ENCODE measurements at regions not wholly inside any gene's neighbourhood (a gene's known extent, or its start where the extent isn't known, plus 50 kb on each side); places are given as distances from the start of the nearest gene placed in this dataset.

DNA sequence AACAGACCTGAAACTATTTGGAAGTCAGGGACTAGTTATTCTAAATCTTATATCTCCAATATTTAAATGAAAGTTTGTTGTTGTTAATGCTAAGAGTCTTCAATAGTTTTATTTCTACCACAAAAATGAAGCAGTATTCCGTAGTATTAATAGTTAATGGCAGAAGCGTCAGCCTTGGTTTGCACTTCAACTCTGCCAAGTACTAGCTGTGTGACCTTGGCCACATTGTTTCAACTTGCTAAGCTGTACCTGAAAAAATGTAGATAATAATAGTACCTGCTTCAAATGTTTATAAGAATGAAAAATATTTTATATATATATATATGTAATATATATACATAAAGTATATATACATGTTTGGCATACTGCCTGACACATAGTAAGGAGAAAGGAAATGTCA, 354.6 kb upstream of the SATB1 start:
- H3K36me3 ChIP-seq: no peaks in the 10 kb centered on the region
- H3K4me1 ChIP-seq: no peaks in the 10 kb centered on the region
- intact Hi-C loops (cut with DNase I): no loop called here
- no peaks in the 10 kb centered on the region for H3K9me3 ChIP-seq
- TF ChIP-seq, protein P1, sequence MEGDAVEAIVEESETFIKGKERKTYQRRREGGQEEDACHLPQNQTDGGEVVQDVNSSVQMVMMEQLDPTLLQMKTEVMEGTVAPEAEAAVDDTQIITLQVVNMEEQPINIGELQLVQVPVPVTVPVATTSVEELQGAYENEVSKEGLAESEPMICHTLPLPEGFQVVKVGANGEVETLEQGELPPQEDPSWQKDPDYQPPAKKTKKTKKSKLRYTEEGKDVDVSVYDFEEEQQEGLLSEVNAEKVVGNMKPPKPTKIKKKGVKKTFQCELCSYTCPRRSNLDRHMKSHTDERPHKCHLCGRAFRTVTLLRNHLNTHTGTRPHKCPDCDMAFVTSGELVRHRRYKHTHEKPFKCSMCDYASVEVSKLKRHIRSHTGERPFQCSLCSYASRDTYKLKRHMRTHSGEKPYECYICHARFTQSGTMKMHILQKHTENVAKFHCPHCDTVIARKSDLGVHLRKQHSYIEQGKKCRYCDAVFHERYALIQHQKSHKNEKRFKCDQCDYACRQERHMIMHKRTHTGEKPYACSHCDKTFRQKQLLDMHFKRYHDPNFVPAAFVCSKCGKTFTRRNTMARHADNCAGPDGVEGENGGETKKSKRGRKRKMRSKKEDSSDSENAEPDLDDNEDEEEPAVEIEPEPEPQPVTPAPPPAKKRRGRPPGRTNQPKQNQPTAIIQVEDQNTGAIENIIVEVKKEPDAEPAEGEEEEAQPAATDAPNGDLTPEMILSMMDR (IDR thresholded peaks at IDR 0.05): no peak
- TF ChIP-seq POLR2AphosphoS5 (IDR thresholded peaks at IDR 0.05; ENCODE audit: insufficient read depth in 1 of 2, low read depth in 1 of 2): no peak
- no peak for TF ChIP-seq POLR2A (IDR thresholded peaks at IDR 0.05)
- no peak overlapping the region for H3K27ac ChIP-seq
- no peaks in the 10 kb centered on the region for H3K27me3 ChIP-seq
- no peak overlapping the region for H3K4me3 ChIP-seq
- DNase-seq (ENCODE audit: extremely low spot score in 2 of 2): no peak

DNA sequence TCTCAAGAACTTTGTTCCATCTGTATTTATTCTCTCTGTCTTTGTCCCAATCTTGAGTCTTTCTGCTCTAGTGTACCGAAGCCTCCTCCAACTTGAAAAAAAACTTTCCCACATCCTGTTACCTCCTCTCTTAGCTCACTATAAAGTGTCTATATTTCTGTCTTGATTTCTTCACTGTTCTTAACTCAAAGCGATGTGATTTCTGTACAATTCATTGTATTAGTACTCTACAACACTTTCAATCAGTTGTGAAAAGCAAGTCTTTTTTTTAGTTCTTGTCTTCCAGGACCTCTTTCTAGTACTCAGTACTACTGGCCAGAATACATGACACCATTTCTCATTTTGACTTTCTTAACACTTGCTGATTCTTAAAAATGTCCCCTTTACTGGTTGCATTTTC, 353.5 kb upstream of the SATB1 start:
- intact Hi-C loops (cut with DNase I): no loop called here
- no peaks in the 10 kb centered on the region for H3K27me3 ChIP-seq
- DNase-seq (ENCODE audit: extremely low spot score in 2 of 2): no peak
- no peaks in the 10 kb centered on the region for H3K36me3 ChIP-seq
- H3K9me3 ChIP-seq: no peaks in the 10 kb centered on the region
- H3K27ac ChIP-seq: no peak overlapping the region
- no peaks in the 10 kb centered on the region for H3K4me1 ChIP-seq
- TF ChIP-seq, protein P1 (IDR thresholded peaks at IDR 0.05): no peak
- TF ChIP-seq POLR2AphosphoS5 (IDR thresholded peaks at IDR 0.05; ENCODE audit: insufficient read depth in 1 of 2, low read depth in 1 of 2) (no peak), POLR2A (IDR thresholded peaks at IDR 0.05) (no peak)
- no peak overlapping the region for H3K4me3 ChIP-seq

DNA sequence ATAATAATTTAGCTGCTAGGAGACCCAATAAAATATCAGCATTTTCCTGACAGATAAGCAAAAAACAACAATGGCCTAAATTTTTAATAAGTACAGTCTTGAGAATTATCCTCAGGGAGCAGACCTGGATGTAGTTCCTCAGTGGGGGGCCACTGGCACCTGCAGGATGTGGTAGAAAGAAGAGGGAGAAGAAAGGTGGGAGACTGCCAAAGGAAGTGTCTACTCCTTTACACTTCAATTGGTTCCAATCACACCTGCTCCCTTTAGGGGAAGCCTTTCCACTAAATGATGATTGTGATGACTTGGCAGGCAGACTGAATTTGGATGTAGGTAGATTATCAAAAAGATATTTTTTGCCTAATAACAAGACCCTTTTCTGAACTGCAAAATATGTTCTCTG, 353.0 kb upstream of the SATB1 start:
- TF ChIP-seq POLR2AphosphoS5 (IDR thresholded peaks at IDR 0.05; ENCODE audit: insufficient read depth in 1 of 2, low read depth in 1 of 2) (no peak), POLR2A (IDR thresholded peaks at IDR 0.05) (no peak)
- TF ChIP-seq, protein P1 (IDR thresholded peaks at IDR 0.05): no peak
- no peak overlapping the region for H3K27ac ChIP-seq
- intact Hi-C loops (cut with DNase I): no loop called here
- no peaks in the 10 kb centered on the region for H3K4me1 ChIP-seq
- H3K27me3 ChIP-seq: no peaks in the 10 kb centered on the region
- no peak overlapping the region for H3K4me3 ChIP-seq
- H3K36me3 ChIP-seq: no peaks in the 10 kb centered on the region
- no peaks in the 10 kb centered on the region for H3K9me3 ChIP-seq
- no peak for DNase-seq (ENCODE audit: extremely low spot score in 2 of 2)

DNA sequence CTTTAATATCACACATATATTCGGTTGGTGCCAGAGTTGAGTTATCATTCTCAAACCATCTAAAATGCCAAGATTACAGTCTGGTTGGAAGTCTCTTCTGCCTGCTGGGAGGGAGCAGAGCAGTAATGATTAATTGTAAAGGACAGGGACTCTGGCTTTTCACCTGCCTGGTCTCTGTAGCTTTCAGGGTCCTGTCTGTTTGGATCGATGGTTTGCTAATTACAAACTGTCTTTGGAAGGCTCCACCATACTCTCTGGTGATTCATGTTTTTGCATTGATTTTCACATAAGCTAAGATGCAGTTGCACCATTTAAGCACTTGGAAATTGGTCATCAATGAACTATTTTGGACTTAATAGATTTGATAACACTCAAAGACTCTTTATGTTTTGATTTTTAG, 350.4 kb upstream of the SATB1 start:
- Histone ChIP-seq H3K4me3 (no peak overlapping the region), H3K9me3 (no peaks in the 10 kb centered on the region), H3K27ac (no peak overlapping the region), H3K36me3 (no peaks in the 10 kb centered on the region), H3K27me3 (no peaks in the 10 kb centered on the region), H3K4me1 (no peaks in the 10 kb centered on the region)
- TF ChIP-seq POLR2A (IDR thresholded peaks at IDR 0.05) (no peak), POLR2AphosphoS5 (IDR thresholded peaks at IDR 0.05; ENCODE audit: insufficient read depth in 1 of 2, low read depth in 1 of 2) (no peak)
- TF ChIP-seq, protein P1 (IDR thresholded peaks at IDR 0.05): no peak
- intact Hi-C loops (cut with DNase I): no loop called here
- DNase-seq (ENCODE audit: extremely low spot score in 2 of 2): no peak

DNA sequence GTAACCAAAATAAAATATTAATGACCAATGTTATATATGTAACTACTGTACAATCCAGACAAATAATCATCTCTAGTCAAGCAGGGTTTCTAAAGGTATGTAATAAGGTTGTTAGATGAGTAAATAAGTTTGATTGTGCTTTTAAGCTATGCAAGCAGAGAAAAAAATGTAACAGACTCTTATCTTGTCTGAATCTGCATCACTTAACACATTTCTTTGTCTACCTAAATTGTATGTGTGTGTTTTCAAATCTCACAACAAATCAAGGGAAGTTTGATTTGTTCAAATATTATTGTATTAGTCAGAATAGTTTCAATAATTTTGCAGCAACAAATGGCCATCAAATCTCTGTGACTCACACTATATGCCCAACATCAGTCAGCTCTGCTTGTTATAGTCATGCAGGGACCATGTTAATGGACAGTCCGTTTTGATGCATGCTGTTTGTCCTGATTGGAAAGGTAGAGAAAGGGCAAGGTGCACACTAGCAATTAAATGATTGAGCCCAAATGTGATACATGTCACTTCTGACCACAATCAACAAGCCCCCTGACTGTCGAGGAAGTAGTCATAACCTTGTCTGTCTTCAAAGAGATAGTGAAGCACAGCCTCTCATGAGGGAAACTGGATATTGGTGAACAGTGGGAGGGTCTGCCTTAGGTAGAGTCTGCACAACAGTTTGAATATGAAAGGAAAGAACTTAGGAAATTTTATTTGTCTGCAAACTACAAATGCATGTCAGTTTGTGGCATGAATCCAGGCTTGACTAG, 349.4 kb upstream of the SATB1 start:
- H3K9me3 ChIP-seq: no peaks in the 10 kb centered on the region
- no peak overlapping the region for H3K4me3 ChIP-seq
- no peaks in the 10 kb centered on the region for H3K36me3 ChIP-seq
- intact Hi-C loops (cut with DNase I): no loop called here
- no peak overlapping the region for H3K27ac ChIP-seq
- DNase-seq (ENCODE audit: extremely low spot score in 2 of 2): no peak
- no peak for TF ChIP-seq POLR2AphosphoS5 (IDR thresholded peaks at IDR 0.05; ENCODE audit: insufficient read depth in 1 of 2, low read depth in 1 of 2)
- TF ChIP-seq, protein P1 (IDR thresholded peaks at IDR 0.05): no peak
- TF ChIP-seq POLR2A (IDR thresholded peaks at IDR 0.05): no peak
- H3K27me3 ChIP-seq: no peaks in the 10 kb centered on the region
- H3K4me1 ChIP-seq: no peaks in the 10 kb centered on the region

All from vagina (tissue), 2 donors.